GM18861 (cell line): ENCODE measurements at regions not wholly inside any gene's neighbourhood (a gene's known extent, or its start where the extent isn't known, plus 50 kb on each side); places are given as distances from the start of the nearest gene placed in this dataset.

Experiments
- ATAC-seq: cut with Tn5 transposase; IDR thresholded peaks from one replicate; pipeline ENCODE4 v1.9.1; 2021; ENCODE audit not compliant: unreplicated experiment

- ATAC-seq: no peak
Observed at GRCh38 chr7:35463751-35464150, 209.9 kb upstream of the TBX20 start.

GRCh38 chr7:35463176-35463700 is 209.3 kb upstream of the TBX20 start:
- no peak for ATAC-seq

- no peak for ATAC-seq
Observed at GRCh38 chr7:35454575-35455385, 200.9 kb upstream of the TBX20 start.

GRCh38 chr7:35450456-35451214 is 196.7 kb upstream of the TBX20 start:
- ATAC-seq: no peak

DNA sequence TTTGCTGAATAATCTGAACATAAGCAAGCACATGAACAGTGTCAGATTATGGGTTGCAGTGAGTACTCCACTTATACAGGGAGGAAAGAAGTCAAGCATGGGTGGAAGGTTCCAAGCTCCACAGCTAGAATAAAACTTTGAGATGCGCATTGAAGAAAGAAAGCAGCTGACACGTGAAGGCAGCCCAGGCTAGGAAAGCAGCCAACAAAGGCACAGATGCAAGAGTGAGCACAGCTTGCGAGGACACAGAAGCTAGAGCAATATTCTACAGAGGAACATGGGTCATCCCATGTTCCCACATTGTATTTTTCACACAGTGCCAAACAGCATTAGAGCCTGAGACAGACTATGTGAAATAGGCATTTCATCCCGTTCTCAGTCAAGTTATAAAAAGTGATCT is 194.6 kb upstream of the TBX20 start:
- ATAC-seq: no peak

GRCh38 chr7:35446091-35446490 is 192.2 kb upstream of the TBX20 start:
- ATAC-seq: no peak

DNA sequence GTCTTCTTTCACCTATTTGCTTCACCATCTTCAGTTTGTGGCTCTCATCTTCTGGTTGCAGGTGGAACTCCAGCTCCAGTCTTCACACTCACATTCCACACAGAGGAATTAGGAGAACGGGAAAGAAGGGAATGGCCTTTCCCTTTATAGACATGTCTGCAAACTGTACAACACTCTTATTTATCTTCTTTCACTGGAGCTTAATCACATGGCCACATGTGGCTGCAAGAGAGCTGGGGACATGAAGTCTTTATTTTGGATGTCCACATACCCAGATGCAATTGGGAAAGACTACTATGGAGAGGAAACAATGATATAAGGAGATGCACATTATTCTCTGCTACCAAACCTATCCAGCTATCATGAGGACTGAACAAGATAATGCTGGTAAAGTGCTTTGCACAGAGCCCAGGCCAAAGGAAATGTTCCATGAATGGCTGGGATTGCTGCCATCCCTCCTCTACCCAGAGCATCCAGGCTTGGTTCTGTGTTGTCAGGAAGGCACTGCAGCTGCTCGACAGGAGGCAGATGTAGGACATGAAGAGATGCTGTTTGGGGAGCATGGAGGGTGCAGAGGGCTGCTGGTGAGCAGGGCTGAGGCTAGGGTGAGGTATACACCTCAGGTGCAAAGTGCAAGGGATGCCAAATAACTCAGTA is 183.8 kb upstream of the TBX20 start:
- no peak for ATAC-seq

DNA sequence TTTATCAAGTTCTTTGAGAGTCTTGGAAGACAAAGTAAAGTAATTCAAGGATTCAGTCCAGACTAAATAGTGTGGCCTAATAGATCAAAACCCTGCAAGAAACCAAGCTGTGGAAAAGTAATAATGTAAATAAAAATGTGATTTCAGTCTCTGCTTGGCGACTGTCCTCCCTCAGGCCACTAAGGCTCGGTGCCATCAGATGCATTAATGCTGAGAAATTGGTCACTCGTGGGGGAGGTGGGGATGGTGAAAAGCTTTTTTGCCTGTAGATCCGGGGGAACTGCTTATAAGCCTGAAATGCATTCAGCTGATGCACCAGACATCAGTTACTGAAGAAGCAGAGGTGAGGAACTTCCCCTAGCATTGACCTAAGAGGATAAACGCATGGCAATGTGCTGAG is 182.6 kb upstream of the TBX20 start:
- ATAC-seq: no peak

DNA sequence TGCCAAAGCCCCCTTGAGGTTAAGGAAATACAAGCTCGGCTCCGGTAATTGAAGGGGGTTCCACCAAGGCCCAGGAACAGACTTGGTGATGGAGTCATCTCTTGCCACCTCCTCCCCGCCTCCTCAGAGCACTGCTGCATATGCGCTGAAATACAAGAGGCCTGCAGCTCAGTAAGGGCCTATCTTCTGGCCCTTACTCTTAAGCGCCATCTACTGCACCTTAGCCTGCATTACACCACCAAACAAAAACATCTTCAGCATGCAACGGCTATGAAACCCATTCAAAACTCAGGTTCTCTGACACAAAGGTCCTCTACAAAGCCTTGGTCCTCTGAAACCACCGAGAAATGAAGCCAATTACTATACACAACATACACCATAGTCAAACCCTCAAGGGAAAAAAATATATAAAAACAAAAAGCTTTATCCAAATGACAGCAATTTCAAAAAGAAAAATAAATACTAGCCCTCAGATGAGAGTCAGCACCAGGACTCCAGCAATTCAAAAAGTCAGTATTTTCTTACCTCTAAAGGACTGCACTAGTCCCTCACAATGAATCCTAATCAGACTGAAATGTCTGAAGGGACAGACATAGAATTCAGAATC is 176.8 kb upstream of the TBX20 start:
- no peak for ATAC-seq

GRCh38 chr7:35424869-35425495 is 171.1 kb upstream of the TBX20 start:
- ATAC-seq: no peak

DNA sequence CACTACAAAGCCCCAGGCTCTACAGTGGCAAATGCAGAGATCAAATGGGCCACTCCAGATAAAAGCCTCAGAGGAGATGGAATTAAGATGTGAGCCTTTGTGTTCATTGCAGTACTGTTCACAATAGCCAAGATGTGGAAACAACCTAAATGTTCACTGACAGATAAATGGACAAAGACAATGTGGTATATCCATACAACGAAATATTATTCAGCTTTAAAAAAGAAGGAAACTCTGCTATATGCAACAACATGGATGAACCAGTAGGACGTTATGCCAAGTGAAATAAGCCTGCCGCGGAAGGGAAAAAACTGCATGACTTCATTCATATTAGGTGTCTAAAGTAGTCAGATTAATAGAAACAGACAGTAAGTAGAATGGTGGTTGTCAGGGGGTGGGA is 170.5 kb upstream of the TBX20 start:
- ATAC-seq: no peak

GRCh38 chr7:35422715-35423114 is 168.8 kb upstream of the TBX20 start:
- no peak for ATAC-seq

- no peak for ATAC-seq
Observed at GRCh38 chr7:35420656-35421055, 166.8 kb upstream of the TBX20 start.

DNA sequence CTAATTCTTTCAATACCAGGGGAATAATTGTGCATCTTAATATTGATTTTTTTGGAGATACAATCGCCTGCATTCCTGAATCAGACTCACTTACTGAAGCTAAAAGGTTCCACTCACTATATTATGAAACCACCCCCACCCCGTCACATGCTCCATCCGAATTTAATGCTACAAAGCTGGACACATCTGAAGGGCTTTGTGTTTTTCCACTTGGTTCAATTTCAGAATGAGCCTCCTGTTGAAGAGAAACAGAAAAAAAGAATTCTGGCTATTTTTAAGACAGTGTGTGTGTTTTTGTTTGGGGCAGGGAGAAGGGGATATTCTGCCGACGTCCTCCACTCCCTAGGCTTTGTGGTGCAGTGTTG is 165.5 kb upstream of the TBX20 start:
- no peak for ATAC-seq

DNA sequence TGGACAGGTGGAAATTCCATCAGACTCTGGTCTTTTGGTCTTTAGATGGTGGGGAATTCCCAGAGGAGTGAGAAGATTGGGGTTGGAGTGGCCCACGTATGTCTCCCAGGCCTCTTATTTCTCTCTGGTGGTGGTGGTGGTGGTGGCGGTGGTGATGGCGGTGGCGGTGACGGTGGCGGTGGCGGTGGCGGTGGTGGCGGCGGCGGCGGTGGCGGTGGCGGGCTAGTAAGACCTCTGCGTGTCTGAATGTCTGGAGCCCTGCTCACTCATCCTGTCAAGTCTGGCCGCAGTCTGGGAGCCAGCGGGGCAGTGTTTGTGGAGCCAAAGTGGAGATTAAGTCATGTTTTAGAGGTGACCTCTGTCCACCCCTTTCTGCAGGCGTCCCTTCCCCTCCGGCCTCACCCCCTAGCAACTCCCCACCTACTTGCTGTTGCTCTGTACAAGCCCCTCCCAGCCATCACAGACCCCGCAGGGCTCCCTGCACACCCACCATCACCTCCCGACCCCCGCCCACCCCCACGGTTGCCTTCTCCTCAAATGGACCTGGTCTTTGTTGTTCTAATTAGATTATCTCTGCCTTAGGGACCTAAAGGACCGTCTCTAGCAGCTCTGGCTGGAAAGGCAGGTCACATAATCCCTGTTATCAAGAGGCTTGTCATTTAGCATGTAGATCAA is 165.0 kb upstream of the TBX20 start:
- no peak for ATAC-seq

- ATAC-seq: no peak
Observed at GRCh38 chr7:35416568-35416967, 162.7 kb upstream of the TBX20 start.

DNA sequence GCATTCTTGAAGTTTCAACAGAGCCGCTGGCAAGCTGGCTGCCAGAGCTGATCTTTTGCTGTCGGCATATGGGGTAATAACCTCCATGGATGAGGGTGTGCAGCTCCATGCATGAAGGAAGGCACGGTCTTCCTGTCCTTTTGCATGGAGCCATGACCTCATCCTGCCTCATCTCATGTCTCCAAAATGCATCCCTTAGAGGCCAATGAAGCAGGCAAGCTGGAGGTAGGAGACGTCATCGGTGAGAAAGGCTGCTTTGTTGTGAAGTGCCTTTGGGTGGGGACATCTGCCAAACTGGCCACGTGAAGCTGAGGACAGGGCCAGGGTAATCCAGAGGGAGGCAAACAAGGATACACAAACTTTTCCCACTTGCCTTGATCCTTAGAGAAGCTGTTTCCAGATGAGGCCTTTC is 161.5 kb upstream of the TBX20 start:
- ATAC-seq: no peak

- no peak for ATAC-seq
Observed at GRCh38 chr7:35411331-35411730, 157.4 kb upstream of the TBX20 start.

DNA sequence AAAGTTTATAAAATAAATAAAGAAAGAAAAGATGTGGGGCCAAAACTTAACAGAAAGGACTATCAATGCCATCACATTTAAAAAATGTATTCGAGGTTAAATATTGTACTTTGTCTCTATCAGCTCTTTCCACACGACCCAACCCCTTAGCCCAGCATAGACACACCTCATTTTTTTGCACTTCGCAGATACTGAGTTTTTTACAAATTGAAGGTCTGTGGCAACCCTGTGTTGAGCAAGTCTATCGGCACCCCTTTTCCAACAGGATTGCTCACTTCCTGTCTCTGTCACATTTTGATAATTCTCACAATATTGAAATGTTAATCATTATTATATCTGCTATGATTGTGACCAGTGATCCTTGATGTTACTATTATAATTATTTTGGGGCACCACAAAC is 151.6 kb upstream of the TBX20 start:
- ATAC-seq: no peak

- ATAC-seq: no peak
Observed at GRCh38 chr7:35401217-35401879, 147.4 kb upstream of the TBX20 start.
